ENCODE measurements at regions not wholly inside any gene's neighbourhood (a gene's known extent, or its start where the extent isn't known, plus 50 kb on each side); places are given as distances from the start of the nearest gene placed in this dataset.

DNA sequence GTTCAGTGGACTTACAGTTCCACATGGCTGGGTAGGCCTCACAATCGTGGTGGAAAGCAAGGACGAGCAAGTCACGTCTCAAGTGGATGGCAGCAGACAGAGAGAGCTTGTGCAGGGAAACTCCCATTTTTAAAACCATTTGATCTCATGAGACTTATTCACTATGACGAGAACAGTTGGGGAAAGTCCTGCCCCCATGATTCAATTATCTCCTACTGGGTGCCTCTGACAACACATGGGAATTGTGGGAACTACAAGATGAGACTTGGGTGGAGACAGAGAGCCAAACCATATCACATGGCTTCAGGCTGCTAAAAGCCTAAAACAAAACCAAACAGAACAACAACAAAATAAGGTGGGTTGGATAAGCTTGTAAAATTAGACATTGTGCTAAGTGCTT is 194.4 kb upstream of the CPEB2 start:
- Histone ChIP-seq H3K9me3 (replicated peaks; ENCODE audit: insufficient read depth, low read length) (no peaks in the 10 kb centered on the region), H3K9ac (ENCODE audit: low read length) (no peak overlapping the region), H4K20me1 (ENCODE audit: insufficient read depth, low read length) (no peaks in the 10 kb centered on the region), H3K4me1 (ENCODE audit: low read length) (no peaks in the 10 kb centered on the region), H3K9me2 (replicated peaks; ENCODE audit: insufficient read depth, low read length) (no peaks in the 10 kb centered on the region), H3F3A (ENCODE audit: insufficient read depth, low read length) (no peaks in the 10 kb centered on the region), H3K79me2 (ENCODE audit: low read length) (no peaks in the 10 kb centered on the region), H3K36me3 (replicated peaks; ENCODE audit: insufficient read depth, low read length) (no peaks in the 10 kb centered on the region), H3K27me3 (replicated peaks; ENCODE audit: insufficient read depth, low read length) (no peaks in the 10 kb centered on the region), H3K4me3 (ENCODE audit: low read length) (no peak overlapping the region), H2AFZ (ENCODE audit: low read length) (no peak overlapping the region), H3K27ac (ENCODE audit: low read length) (no peak overlapping the region), H3K4me2 (ENCODE audit: low read depth, low read length) (no peak overlapping the region)
- TF ChIP-seq, protein P1, sequence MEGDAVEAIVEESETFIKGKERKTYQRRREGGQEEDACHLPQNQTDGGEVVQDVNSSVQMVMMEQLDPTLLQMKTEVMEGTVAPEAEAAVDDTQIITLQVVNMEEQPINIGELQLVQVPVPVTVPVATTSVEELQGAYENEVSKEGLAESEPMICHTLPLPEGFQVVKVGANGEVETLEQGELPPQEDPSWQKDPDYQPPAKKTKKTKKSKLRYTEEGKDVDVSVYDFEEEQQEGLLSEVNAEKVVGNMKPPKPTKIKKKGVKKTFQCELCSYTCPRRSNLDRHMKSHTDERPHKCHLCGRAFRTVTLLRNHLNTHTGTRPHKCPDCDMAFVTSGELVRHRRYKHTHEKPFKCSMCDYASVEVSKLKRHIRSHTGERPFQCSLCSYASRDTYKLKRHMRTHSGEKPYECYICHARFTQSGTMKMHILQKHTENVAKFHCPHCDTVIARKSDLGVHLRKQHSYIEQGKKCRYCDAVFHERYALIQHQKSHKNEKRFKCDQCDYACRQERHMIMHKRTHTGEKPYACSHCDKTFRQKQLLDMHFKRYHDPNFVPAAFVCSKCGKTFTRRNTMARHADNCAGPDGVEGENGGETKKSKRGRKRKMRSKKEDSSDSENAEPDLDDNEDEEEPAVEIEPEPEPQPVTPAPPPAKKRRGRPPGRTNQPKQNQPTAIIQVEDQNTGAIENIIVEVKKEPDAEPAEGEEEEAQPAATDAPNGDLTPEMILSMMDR (IDR thresholded peaks at IDR 0.05; ENCODE audit: low read length) = no peak
- TF ChIP-seq EZH2phosphoT487 (IDR thresholded peaks at IDR 0.05; ENCODE audit: low read length) (no peak), EZH2 (optimal IDR thresholded peaks at IDR 0.05; ENCODE audit: low read depth, low read length) (no peak)
- DNase-seq = no peak

DNA sequence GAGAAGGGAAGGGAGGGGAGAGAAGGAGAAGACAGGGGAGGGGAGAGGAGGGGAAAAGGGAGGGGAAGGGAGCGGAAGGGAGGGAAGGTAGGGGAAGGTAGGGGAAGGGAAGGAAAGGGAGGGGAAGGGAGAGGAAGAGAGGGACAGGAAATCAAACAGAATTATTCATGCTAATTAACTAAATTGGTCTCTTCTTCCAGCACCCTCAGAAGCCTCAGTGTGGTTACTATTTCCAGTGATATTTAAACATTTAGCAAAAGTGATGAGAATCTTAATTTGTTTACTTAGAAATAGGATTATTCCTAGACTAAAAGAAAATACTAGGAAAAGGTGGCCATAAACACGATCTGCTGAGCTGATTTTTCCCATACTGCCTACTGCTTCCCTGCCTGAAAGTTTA is 193.1 kb upstream of the CPEB2 start:
- Histone ChIP-seq H3K9me3 (replicated peaks; ENCODE audit: insufficient read depth, low read length) (no peaks in the 10 kb centered on the region), H3K4me1 (ENCODE audit: low read length) (no peaks in the 10 kb centered on the region), H3K4me3 (ENCODE audit: low read length) (no peak overlapping the region), H3K9ac (ENCODE audit: low read length) (no peak overlapping the region), H2AFZ (ENCODE audit: low read length) (no peak overlapping the region), H3F3A (ENCODE audit: insufficient read depth, low read length) (no peaks in the 10 kb centered on the region), H3K79me2 (ENCODE audit: low read length) (no peaks in the 10 kb centered on the region), H3K27ac (ENCODE audit: low read length) (no peak overlapping the region), H3K27me3 (replicated peaks; ENCODE audit: insufficient read depth, low read length) (no peaks in the 10 kb centered on the region), H3K36me3 (replicated peaks; ENCODE audit: insufficient read depth, low read length) (no peaks in the 10 kb centered on the region), H4K20me1 (ENCODE audit: insufficient read depth, low read length) (no peaks in the 10 kb centered on the region), H3K9me2 (replicated peaks; ENCODE audit: insufficient read depth, low read length) (no peaks in the 10 kb centered on the region), H3K4me2 (ENCODE audit: low read depth, low read length) (no peak overlapping the region)
- DNase-seq = no peak
- TF ChIP-seq, protein P1 (IDR thresholded peaks at IDR 0.05; ENCODE audit: low read length) = no peak
- TF ChIP-seq EZH2 (optimal IDR thresholded peaks at IDR 0.05; ENCODE audit: low read depth, low read length) = no peak
- no peak for TF ChIP-seq EZH2phosphoT487 (IDR thresholded peaks at IDR 0.05; ENCODE audit: low read length)

DNA sequence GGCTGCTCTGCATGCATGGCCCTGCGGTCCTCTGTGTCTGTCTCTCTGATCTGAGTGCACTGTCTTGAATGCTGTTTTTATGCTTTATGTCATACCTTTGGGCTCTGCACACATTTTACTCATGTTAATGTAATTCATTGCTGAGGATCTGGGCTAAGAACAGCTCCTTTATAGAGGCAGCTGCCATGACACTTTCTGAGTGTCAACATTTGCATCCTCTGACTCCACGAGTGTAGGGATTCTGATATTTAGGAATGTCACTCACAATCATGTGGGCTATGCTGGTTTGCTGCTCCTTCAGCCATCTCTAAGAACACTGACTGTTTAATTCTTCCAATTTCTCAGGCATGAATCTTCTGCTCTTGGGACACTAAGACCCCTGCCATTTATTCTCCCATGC is 192.2 kb upstream of the CPEB2 start:
- H3K4me1 ChIP-seq (ENCODE audit: low read length) = no peaks in the 10 kb centered on the region
- H3K4me2 ChIP-seq (ENCODE audit: low read depth, low read length) = no peak overlapping the region
- no peak for TF ChIP-seq EZH2 (optimal IDR thresholded peaks at IDR 0.05; ENCODE audit: low read depth, low read length)
- no peak for TF ChIP-seq EZH2phosphoT487 (IDR thresholded peaks at IDR 0.05; ENCODE audit: low read length)
- TF ChIP-seq, protein P1 (IDR thresholded peaks at IDR 0.05; ENCODE audit: low read length) = no peak
- H3K4me3 ChIP-seq (ENCODE audit: low read length) = no peak overlapping the region
- no peak for DNase-seq
- no peaks in the 10 kb centered on the region for H3K9me3 ChIP-seq (replicated peaks; ENCODE audit: insufficient read depth, low read length)
- no peak overlapping the region for H2AFZ ChIP-seq (ENCODE audit: low read length)
- H4K20me1 ChIP-seq (ENCODE audit: insufficient read depth, low read length) = no peaks in the 10 kb centered on the region
- no peaks in the 10 kb centered on the region for H3K79me2 ChIP-seq (ENCODE audit: low read length)
- H3K9me2 ChIP-seq (replicated peaks; ENCODE audit: insufficient read depth, low read length) = no peaks in the 10 kb centered on the region
- no peak overlapping the region for H3K9ac ChIP-seq (ENCODE audit: low read length)
- no peaks in the 10 kb centered on the region for H3F3A ChIP-seq (ENCODE audit: insufficient read depth, low read length)
- no peak overlapping the region for H3K27ac ChIP-seq (ENCODE audit: low read length)
- no peaks in the 10 kb centered on the region for H3K36me3 ChIP-seq (replicated peaks; ENCODE audit: insufficient read depth, low read length)
- H3K27me3 ChIP-seq (replicated peaks; ENCODE audit: insufficient read depth, low read length) = no peaks in the 10 kb centered on the region

Data from MM.1S (cell line).